Neural cell (in vitro differentiated cells): ENCODE measurements at regions not wholly inside any gene's neighbourhood (a gene's known extent, or its start where the extent isn't known, plus 50 kb on each side); places are given as distances from the start of the nearest gene placed in this dataset.

ENCODE experiments used
- H2AFZ ChIP-seq: fragments of 200-600, 300-800 bp; sonication (generic), shearing (Covaris generic); 2 replicates; pipeline ENCODE4 v1.6.0; 2014; ENCODE audit warnings: low read depth, mild to moderate bottlenecking, antibody characterized with exemption, low read length, moderate library complexity
- H3F3A ChIP-seq: fragments of 200-600 bp; shearing (Covaris generic); 2 replicates; pipeline ENCODE4 v1.6.1; 2016; ENCODE audit warnings: mild to moderate bottlenecking, moderate library complexity, mixed read lengths, antibody characterized with exemption, low read length; ENCODE audit not compliant: insufficient read depth, poor library complexity, severe bottlenecking
- H3K27ac ChIP-seq: fragments of 200-600, 300-800 bp; sonication (generic), shearing (Covaris generic); 2 replicates; pipeline ENCODE4 v1.5.1; 2014; ENCODE audit warnings: mild to moderate bottlenecking, low read length, moderate library complexity
- H3K27me3 ChIP-seq: fragments of 300-800, 200-600 bp; sonication (generic), shearing (Covaris generic); 2 replicates; pipeline ENCODE4 v1.6.0; 2014; ENCODE audit warnings: mild to moderate bottlenecking, low read depth, low read length, moderate library complexity; ENCODE audit not compliant: insufficient read depth
- H3K36me3 ChIP-seq: fragments of 300-800, 200-600 bp; sonication (generic), shearing (Covaris generic); 2 replicates; pipeline ENCODE4 v1.5.1; 2014; ENCODE audit warnings: mild to moderate bottlenecking, antibody characterized with exemption, low read length, moderate library complexity; ENCODE audit not compliant: insufficient read depth
- H3K4me2 ChIP-seq: fragments of 300-800, 200-600 bp; sonication (generic), shearing (Covaris generic); 2 replicates; pipeline ENCODE4 v1.6.0; 2014; ENCODE audit warnings: mild to moderate bottlenecking, low read length
- H3K4me3 ChIP-seq: fragments of 300-800, 200-600 bp; sonication (generic), shearing (Covaris generic); 2 replicates; pipeline ENCODE4 v1.5.1; 2014; ENCODE audit warnings: mild to moderate bottlenecking, low read length, moderate library complexity
- H3K79me2 ChIP-seq: fragments of 200-600 bp; shearing (Covaris generic); replicated peaks from 2 replicates; pipeline ENCODE4 v1.6.0; 2014; ENCODE audit warnings: mild to moderate bottlenecking, low read length, moderate library complexity; ENCODE audit not compliant: insufficient read depth
- H3K9ac ChIP-seq: fragments of 300-800, 200-600 bp; sonication (generic), shearing (Covaris generic); 2 replicates; pipeline ENCODE4 v1.6.1; 2016; ENCODE audit warnings: mild to moderate bottlenecking, low read length, mixed read lengths
- H3K9me2 ChIP-seq: fragments of 200-600 bp; shearing (Covaris generic); 2 replicates; pipeline ENCODE4 v1.6.1; 2016; ENCODE audit warnings: mild to moderate bottlenecking, low read length, mixed read lengths; ENCODE audit not compliant: insufficient read depth
- H3K9me3 ChIP-seq: fragments of 200-600, 300-800 bp; sonication (generic), shearing (Covaris generic); 2 replicates; pipeline ENCODE4 v1.6.1; 2016; ENCODE audit warnings: mild to moderate bottlenecking, mixed run types, low read length, moderate library complexity, mixed read lengths
- H4K20me1 ChIP-seq: fragments of 200-600 bp; shearing (Covaris generic); 2 replicates; pipeline ENCODE4 v1.6.1; 2016; ENCODE audit warnings: mild to moderate bottlenecking, mixed run types; ENCODE audit not compliant: insufficient read depth
- EP300 ChIP-seq: fragments of 450-650 bp; conservative IDR thresholded peaks from 2 replicates; pipeline ENCODE4 v1.6.1; 2014; ENCODE audit warnings: antibody characterized with exemption, mild to moderate bottlenecking, moderate library complexity; ENCODE audit not compliant: poor library complexity, severe bottlenecking
- EZH2 ChIP-seq: fragments of 200-600, 300-800 bp; shearing (Covaris generic), sonication (generic); IDR thresholded peaks from 2 replicates; pipeline ENCODE4 v1.6.1; 2014; ENCODE audit warnings: antibody characterized with exemption, low read length, borderline replicate concordance, mild to moderate bottlenecking; ENCODE audit not compliant: insufficient read depth, poor library complexity, severe bottlenecking
- MXI1 ChIP-seq: fragments of 450-650 bp; conservative IDR thresholded peaks from 2 replicates; pipeline ENCODE4 v1.6.1; 2014; ENCODE audit warnings: antibody characterized with exemption, mild to moderate bottlenecking; ENCODE audit not compliant: poor library complexity, severe bottlenecking
- POLR2AphosphoS5 ChIP-seq: IDR thresholded peaks from 2 replicates; pipeline ENCODE4 v1.6.1; 2012
- RAD21 ChIP-seq: fragments of 450-650 bp; conservative IDR thresholded peaks from 2 replicates; pipeline ENCODE4 v1.6.1; 2014; ENCODE audit warnings: antibody characterized with exemption, mild to moderate bottlenecking, moderate library complexity
- REST ChIP-seq: IDR thresholded peaks from 2 replicates; pipeline ENCODE4 v1.6.1; 2012; ENCODE audit warnings: borderline replicate concordance
- SMC3 ChIP-seq: fragments of 450-650 bp; conservative IDR thresholded peaks from 2 replicates; pipeline ENCODE4 v1.6.1; 2014; ENCODE audit warnings: antibody characterized with exemption, mild to moderate bottlenecking, moderate library complexity; ENCODE audit not compliant: poor library complexity
- TAF1 ChIP-seq: IDR thresholded peaks from 2 replicates; pipeline ENCODE4 v1.6.1; 2012; ENCODE audit warnings: low read depth
- TF ChIP-seq, protein P1 (sequence below): fragments of 450-650 bp; IDR thresholded peaks from 2 replicates; pipeline ENCODE4 v1.5.1; 2014; ENCODE audit warnings: antibody characterized with exemption, mild to moderate bottlenecking, moderate library complexity; ENCODE audit not compliant: poor library complexity, severe bottlenecking

DNA sequence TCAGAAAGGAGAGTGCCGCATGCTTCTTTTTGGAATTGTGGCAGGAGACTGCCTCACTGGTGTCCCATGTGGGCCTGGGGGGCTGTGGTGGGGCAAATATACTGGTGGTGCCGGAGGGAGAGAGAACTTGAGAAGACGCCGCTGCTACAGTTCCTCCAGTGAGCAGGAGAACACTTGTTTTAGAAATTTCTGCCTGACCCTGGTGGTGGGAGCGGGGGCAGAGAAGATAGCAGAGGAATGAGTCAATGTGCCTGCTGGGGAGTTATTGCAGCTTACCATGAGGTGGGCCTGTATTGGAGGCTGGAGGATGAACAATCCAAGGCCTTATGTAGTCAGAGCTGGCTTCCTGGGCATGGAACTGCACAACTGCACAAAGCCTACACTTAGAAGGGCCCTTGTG is 211.8 kb downstream of the SNAPC1 start:
- H3K9ac ChIP-seq, result no peak overlapping the region

DNA sequence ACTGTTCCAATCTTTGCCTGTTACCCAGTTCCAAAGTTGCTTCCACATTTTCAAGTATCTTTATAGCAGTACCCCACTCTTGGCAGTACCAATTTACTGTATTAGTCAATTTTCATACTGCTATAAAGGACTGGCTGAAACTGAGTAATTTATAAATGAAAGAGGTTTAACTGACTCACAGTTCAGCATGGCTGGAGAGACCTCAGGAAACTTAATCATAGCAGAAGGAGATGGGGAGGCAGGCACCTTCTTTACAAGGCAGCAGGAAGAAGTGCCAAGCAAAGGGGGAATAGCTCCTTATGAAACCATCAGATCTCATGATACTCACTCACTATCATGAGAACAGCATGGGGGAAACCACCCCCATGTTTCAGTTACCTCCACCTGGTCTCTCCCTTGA is 215.0 kb downstream of the SNAPC1 start:
- Histone ChIP-seq H3K9me2 (no peaks in the 10 kb centered on the region), H3F3A (no peaks in the 10 kb centered on the region), H3K27ac (no peak overlapping the region), H3K9ac (no peak overlapping the region), H3K9me3 (no peaks in the 10 kb centered on the region), H3K36me3 (no peaks in the 10 kb centered on the region), H3K4me2 (no peak overlapping the region), H3K27me3 (no peaks in the 10 kb centered on the region), H2AFZ (no peak overlapping the region), H4K20me1 (no peaks in the 10 kb centered on the region), H3K4me3 (no peak overlapping the region), H3K79me2 (no peaks in the 10 kb centered on the region)
- no peak for TF ChIP-seq REST
- TF ChIP-seq SMC3, result no peak
- TF ChIP-seq, protein P1, sequence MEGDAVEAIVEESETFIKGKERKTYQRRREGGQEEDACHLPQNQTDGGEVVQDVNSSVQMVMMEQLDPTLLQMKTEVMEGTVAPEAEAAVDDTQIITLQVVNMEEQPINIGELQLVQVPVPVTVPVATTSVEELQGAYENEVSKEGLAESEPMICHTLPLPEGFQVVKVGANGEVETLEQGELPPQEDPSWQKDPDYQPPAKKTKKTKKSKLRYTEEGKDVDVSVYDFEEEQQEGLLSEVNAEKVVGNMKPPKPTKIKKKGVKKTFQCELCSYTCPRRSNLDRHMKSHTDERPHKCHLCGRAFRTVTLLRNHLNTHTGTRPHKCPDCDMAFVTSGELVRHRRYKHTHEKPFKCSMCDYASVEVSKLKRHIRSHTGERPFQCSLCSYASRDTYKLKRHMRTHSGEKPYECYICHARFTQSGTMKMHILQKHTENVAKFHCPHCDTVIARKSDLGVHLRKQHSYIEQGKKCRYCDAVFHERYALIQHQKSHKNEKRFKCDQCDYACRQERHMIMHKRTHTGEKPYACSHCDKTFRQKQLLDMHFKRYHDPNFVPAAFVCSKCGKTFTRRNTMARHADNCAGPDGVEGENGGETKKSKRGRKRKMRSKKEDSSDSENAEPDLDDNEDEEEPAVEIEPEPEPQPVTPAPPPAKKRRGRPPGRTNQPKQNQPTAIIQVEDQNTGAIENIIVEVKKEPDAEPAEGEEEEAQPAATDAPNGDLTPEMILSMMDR, result no peak

More for the DNA sequence above, 211.8 kb downstream of the SNAPC1 start:
- Histone ChIP-seq H3K9me3 (no peaks in the 10 kb centered on the region), H3K4me2 (no peak overlapping the region), H2AFZ (no peak overlapping the region), H3F3A (no peaks in the 10 kb centered on the region), H3K4me3 (no peak overlapping the region), H4K20me1 (no peaks in the 10 kb centered on the region), H3K79me2 (no peaks in the 10 kb centered on the region), H3K27me3 (no peaks in the 10 kb centered on the region), H3K27ac (peak overlapping the region; percentile 30), H3K9me2 (no peaks in the 10 kb centered on the region), H3K36me3 (no peaks in the 10 kb centered on the region)
- TF ChIP-seq EP300, result no peak
- no peak for TF ChIP-seq EZH2
- no peak for TF ChIP-seq RAD21
- no peak for TF ChIP-seq POLR2AphosphoS5
- no peak for TF ChIP-seq REST
- TF ChIP-seq TAF1, result no peak
- no peak for TF ChIP-seq SMC3
- TF ChIP-seq MXI1, result no peak
- TF ChIP-seq, protein P1, result no peak
